ENCODE measurements at regions not wholly inside any gene's neighbourhood (a gene's known extent, or its start where the extent isn't known, plus 50 kb on each side); places are given as distances from the start of the nearest gene placed in this dataset.

DNA sequence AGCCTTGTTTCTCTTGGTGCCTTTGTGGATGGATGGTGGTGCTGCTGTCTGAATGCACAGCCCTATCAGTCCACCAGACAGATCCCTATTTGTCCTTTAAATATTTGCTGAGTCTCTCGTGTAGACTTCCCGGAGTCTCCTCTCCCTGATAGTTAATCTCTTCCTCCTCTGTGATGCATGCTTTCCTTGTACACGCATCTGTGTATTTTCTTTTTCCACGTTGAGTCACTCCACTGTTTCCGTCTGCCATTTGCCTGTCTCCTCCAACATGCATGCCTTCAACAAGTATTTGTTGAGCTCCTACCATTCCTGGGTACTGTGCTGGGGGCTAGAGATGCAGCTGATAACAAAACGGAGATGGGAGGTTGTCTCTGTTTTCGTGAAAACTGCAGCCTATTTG is 282.6 kb downstream of the HAPSTR1 start:
- DNase-seq, result no peak

DNA sequence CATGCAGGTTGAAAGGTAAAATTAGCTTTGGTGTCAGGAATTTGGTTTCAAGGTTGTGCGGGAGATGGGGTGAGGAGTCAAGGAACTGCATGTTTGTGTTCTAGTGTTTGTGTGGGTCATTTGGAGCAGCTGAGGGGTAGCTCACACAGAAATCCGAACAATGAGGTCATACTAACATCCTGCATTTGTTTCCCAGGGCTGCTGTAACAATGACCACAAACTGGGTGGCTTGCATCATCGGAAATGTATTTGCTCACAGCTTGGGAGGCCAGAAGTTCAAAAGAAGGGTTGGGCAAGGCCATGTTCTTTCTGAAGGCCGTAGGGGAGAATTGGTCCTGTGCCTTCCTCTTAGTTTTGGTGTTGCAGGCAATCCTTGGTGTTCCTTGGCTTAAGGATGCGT is 287.4 kb downstream of the HAPSTR1 start:
- no peak for DNase-seq

DNA sequence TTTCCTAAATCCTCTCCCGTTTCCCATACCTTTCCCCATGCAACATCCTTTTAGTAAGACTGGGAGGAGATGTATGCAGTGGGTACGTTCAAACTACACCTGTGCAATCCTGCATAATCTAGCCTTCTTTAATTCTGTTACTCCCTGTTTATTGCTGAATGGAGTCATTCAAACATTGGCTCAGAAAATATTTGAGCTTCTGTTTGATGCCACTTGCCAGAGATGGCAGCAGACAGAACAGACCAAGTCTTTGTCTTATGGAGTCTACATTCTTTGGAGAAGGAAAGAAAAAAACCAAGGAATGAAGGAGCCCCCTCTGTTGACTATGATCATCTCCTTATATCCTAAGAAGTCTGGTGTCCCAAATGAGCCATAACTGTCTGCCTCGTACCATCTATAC is 288.8 kb downstream of the HAPSTR1 start:
- no peak for DNase-seq

DNA sequence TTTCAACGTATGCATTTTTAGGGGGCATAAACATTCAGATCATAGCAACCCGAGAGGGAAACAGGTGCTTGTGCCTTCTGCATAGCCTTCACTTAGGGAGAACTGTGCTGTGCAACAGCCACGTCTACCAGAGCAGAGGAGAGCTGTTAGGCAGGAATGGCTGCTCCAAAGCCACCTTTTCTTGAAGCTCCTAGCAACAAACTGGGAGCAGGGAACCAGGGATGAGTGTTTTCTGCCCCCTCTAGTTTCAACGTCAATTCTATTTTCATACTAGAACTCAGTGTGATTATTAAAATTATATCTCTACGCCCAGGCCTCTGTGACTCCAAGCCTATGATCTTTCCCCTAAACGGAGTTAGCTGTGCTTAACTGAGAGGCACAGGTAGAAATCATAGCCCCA is 290.0 kb downstream of the HAPSTR1 start:
- DNase-seq, result no peak

DNA sequence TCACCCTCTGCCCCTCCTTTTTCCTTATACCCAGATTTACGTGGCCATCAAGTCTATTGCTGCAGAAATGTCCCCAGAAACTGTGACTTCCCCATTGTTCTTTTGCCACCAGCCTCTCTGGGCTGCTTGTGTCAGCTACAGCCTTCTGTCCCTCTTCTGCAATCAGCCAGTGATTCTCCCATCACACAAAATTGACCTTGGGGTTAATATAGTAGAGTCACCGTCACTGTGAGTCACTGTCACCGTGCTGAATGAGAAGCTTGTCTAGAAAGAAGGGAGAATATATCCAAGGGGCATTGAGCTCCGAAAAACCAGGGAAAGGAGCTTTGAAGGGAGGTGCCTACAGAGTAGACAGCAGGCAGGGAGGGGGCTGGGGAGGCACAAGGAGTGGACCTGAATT is 290.5 kb downstream of the HAPSTR1 start:
- DNase-seq, result no peak

DNA sequence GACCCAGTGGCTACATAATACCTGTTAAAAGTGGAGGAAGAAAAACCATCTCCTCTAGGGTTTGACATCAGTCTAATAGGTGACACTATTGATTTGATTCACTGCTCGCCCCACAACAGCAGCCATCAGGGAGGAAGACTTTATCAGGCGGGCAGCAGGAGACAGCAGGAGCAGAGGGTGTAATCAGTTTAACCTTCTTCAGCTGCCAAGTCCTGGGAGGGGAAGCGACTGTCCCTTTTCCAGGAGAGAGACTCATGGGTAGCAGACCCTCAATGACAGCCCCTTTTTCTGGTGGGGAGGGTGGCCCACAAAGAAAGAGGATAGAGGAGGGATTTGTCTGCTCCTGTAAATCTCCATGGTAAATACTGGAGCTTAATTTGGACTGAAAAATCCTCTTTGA is 291.8 kb downstream of the HAPSTR1 start:
- DNase-seq, result no peak

DNA sequence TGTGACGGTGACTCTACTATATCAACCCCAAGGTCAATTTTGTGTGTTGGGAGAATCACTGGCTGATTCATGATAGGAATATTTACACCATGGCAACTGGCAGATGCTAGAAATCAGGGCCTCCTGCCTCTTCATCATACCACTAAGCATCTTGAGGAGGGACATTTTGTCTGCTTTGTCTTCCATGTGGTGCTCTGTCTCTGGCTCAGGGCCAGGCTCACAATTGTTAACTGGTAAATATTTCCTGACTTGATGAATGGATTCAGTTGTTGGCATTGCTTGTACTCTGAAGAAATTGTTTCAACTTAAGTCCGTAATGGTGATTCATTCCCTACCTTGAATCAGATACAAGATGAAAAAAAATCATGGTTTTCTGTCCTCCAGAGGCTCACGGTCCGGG is 292.7 kb downstream of the HAPSTR1 start:
- DNase-seq, result no peak

DNA sequence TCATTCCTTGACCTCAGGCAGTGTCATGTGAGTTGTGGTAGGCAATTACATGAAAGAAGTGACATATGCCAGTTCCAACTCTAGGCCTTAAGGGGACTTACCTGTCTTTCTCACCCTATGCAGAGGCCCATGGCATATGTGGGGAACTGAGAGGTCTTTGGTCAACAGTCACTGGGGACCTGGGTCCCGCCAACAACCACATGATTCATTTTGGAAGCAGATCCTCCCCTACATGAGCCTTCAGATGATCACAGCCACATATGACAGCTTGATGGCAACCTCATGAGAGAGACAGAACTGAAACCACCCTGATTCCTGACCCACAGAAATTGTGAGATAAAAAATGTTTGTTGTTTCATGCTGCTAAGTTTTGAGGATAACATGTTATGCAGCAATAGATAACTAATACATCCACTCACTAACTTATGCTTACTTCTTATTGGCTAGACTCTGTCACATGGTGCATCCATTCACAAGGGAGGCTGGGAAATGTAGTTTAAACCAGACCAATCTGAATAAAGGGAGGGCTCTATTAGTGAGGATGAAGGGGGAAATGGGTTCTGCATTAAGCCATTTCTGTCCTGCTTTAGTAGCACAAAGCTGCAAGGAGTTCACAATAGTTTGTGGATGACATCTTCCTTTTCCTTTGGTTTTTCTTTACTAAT is 298.2 kb downstream of the HAPSTR1 start:
- DNase-seq, result no peak

DNA sequence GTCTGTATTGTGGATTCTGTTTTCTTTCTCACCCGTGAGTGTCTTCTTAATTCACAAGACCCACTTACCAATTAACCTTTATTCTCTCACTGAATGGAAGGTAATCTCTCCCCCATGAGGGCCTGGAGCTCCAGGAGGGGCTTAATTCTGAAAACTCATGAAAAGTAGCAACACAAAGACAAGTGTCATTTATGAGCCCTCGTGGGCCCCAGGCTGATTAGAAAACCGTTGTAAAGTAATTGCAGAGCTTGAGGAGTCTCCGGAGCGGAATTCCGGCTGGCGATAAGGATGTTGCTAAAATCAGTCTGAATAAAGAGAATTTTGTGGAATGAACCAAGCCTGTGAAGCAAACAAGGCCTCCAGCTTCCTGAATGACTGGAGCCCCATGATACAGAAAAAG is 301.5 kb downstream of the HAPSTR1 start:
- DNase-seq, result no peak

DNA sequence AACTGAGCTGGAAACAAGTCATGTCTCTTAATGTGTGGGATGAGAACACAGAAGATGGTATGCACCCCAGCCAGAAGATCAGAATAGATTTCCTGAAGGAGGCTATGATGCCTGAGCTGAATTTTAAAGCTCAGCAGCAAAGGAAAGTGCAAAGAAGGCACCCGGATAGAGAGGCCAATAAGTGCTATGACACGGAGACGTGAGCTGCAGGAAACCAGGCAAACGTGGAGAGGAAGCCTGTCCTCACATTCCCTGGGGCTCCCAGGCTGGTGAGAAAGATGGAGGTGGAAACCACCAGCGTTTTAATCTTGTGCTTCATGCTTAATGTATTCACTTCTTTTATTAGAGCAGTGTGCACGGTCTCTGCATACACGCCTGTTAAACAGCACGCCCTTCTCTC is 302.1 kb downstream of the HAPSTR1 start:
- DNase-seq, result no peak

DNA sequence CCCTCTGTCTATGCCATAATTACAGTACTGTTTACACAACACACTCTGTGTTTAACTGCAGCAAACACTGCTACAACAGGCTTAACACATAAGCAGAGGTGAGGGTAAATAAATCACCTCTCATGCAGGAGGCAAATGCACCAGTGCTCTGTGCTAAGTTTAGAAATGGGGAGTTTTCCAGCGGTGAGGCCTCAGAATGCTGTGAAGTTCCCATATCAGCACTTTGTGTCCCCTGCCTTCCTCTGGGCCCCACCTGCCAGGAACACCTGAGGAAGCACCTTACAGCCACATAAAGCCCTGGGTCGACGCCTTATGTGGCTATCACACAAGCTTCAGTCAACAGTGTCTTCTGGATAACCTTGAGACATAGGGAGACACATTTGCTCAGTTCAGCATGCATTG is 304.5 kb downstream of the HAPSTR1 start:
- DNase-seq, result no peak

DNA sequence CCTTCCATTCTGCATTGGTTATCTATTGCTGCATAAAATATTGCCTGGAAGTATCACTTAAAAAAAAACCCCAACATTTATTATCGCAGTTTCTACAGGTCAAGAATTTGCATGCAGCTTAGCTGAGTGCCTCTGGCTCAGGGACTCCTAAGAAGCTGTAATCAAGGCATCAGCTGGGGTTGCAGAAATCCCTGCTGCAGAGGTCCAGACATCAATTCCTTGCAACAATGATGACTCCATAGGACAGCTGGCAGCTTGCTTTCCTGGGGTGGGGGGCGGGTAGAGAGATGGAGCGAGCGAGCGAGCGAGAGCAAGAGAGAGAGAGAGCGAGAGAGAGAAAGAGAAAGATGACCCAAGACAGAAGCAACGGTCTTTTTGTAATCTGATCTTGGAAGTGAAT is 308.1 kb downstream of the HAPSTR1 start:
- no peak for DNase-seq

DNA sequence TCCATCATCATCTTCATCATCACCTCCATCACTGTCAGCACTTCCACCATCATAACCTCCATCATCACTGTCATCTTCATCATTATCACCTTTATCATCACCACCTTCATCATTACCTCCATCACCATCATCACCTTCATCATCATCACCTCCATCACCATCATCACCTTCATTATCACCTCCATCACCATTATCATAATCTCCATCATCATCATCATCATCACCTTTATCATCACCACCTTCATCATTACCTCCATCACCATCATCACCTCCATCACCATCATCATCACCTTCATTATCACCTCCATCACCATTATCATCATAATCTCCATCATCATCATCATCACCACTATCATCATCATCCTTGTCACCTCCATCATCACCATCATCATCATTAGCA is 309.7 kb downstream of the HAPSTR1 start:
- DNase-seq, result no peak

DNA sequence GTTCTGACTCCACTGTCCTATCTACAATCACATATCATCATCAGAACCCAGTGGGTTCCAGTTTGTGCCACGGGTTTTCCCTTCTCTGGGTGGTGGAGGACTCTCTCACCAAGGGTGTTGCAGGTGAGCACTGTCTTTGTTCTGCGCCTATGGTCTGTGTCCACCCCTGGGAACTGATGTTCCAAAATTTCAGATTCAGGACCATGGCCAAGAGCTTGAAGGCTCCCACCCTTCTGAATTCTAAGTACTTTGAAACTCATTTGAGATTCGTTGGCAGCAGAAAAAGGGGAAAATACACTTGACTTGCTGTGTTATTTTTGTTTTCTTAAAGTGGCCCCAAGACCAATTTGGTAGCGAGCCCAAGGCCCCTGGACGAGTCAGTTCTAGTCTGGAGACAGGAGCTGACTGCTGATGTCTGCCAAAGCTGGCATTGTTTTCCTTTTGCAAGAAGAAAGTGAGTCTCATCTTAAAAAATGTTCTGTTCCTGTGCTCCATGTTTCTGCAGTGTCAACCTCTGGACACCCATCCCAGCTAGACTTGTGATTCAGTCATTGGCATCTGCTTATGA is 310.9 kb downstream of the HAPSTR1 start:
- DNase-seq, result no peak

DNA sequence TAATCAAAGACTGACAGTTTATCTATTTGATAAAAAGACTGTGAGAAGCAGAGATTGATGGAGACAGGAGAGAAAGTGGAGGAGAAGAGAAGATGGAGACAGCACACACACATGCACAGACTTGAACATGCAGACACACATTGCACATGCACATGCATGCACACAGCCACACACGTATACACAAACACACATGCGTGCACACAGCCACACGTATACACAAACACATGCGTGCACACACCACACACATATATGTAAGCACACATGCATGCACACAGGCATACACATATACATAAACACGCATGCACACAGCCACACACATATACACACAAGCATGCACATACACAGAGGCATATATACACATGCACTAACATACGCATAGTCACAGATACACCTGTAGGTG is 313.4 kb downstream of the HAPSTR1 start:
- DNase-seq, result no peak

DNA sequence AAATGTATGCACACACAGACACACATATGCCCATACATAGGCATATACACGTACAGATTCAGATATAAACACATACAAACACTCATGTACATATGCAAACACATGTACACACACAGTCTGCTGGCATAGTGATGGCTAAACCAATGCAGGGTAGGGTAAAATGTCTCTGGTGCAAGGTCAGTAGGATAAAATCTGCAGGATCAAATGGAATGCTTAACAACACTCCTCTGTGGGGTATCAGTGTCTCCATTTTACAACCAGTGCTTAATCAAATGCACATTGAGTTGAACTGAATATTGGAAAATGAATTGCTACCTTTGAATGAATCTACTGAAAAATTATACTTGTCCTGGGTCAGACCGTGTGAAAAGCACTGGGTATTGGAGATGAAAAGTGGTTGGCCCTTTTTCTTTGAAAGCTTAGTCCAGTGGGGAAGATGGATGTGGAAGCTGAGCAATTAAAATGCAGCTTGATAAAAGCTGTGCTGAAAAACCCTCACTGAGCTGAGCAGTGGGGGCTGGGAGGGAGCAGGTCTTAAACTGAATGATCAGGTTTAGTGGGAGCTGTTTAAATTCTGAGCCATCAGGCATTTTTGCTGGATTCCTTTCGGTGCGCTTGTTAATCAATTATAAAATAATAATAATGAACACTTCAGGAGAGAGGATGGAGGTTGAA is 314.7 kb downstream of the HAPSTR1 start:
- no peak for DNase-seq

DNA sequence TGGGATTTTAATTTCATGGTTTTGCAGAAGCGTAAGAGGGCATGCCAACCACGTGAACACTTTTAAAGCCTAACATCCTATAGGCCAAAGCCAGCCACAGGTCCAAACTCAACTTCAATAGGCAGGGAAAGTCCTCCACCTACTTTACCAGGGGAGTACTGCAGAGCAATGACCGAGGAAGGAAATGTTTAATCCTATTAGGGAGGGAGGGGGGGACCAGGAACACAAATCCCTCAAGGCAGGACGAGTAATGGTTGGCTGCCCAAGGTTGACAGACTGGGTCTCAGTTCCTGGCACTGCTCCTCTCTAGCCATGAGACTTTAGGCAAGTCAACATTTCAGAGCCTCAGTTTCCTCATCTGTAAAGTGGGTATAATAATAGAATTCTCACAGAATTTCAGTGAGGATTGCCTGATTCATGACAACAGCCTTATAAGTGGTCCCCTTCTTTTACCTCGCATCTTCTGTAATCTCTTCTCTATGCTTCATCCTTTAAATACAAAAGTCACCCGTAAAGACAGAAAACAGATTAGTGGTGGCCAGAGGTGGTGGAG is 315.8 kb downstream of the HAPSTR1 start:
- DNase-seq, result no peak

DNA sequence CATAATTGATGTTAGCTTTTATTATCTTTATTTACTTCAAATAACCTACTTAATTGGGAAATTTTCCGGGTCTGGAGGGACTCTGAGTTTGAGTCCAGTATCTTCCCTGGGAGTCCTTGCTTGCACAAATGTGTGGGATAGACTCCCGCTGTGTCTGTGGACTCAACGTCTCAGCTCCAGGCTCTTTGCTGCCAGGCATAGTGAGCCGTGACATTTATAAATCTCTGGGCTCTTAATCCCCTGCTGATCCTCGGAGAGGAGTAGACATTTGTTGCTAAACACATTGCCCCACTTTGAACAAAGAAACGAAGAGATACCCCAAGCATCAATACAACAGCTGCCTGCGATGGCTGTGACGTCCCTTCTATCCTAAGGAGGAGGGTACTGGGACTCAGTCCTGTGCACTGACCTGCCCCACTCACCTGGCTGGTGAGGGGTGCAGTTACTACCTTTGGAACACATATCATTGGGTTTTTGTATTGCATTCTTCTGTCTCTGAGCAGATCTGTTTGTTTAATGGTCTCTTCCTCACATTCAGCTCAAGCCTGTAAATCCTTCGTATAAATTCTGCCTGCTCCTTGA is 316.9 kb downstream of the HAPSTR1 start:
- no peak for DNase-seq

DNA sequence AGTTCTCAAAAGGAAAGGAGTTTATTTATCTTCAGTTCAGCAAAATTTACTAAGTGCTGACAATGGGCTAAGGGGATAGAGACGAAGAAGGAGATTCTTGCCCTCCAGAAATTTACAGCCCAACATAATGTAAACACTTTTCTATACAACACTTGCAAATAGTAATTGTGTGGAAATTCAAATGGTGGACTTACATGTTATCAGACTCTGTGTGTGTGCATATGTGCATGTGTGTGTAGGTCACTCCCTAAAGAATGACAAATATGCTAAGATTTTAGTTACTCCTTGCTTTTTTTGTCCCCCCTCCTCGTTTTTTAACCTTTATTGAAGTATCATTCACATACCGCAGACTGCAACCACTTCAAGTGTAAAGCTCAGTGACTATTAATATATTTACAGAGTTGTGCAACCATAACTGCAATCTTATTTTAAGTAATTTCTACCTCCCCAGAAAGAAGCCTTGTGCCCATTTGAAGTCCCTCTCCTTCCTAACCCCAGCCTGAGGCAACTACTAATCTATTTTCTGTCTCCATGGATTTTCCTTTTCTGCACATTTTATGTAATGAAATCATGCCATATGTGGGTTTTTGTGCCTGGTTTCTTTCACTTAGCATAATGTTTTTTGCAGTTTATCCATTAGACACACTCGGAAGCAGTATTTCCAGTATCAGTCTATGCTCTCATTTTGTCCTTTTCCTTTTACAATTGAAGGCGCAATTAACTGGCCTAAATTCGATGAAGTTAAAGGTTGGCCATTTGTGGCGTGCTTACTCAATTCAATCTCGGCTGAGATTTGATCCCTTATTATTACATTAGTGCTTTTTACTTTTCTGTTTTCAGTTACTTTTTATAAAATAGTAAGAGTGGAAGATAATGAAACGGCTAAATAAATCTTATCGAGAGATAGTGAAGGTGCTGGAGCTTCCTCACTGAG is 318.4 kb downstream of the HAPSTR1 start:
- no peak for DNase-seq

DNA sequence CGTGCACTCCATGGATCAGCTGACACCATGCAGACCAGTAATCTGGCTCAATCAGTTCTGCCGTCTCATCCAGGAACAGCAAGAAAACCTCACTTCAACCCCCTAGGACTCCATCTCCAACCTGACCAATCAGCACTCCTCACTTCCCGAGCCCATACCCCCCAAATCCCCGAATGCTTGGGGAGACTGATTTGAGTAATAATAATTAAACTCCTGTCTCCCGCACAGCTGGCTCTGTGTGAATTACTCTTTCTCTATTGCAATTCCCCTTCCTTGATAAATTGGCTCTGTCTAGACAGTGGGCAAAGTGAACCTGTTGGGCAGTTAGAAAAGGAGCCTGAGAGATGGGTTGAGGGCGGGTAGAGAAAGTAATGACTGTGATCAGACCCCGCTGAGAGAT is 320.0 kb downstream of the HAPSTR1 start:
- DNase-seq, result no peak

DNA sequence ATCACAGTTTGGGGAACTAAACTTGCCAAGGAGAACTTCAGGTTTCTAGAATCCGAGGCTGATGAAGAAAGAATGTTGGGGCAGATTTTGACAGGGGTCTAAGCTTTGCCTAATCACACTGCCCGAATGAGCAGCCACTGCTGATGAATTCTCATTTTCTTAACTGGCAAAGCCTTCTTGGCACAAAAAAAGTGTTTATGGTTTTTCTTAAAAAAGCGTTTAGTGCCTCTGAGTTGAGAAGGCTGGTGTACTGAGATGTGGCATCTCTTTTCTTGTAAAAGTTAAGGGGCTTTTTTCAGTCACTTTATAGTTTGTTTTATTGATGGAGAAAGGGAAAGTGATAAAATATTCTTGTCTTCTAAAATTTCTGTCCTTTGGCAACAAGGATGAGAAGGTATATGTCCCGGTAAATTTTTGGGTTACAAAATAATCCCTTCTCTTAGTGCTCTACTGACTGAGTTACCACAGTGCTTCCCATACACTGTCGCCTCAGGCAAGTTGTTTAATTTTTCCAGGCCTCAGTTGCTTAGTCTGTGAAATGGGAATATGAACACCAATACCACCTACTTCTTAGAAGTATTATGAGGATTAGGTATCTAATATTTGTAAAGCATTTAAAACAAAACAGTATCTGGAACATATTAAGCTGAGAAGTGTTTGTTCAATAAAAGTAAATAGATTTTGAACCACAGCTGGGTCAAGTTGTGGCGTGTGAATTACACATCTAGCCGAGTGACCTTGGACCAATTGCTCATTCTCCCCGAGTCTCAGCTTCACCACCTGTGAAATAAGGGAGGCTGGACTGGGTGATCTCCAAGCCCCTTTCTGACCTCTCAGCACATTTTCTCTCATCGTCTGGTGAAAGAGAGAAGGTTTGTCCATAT is 320.8 kb downstream of the HAPSTR1 start:
- no peak for DNase-seq
